ENCODE measurements at regions not wholly inside any gene's neighbourhood (a gene's known extent, or its start where the extent isn't known, plus 50 kb on each side); places are given as distances from the start of the nearest gene placed in this dataset.
A peak's percentile ranks its signal among the peaks of the same experiment; 100 is the strongest.

DNA sequence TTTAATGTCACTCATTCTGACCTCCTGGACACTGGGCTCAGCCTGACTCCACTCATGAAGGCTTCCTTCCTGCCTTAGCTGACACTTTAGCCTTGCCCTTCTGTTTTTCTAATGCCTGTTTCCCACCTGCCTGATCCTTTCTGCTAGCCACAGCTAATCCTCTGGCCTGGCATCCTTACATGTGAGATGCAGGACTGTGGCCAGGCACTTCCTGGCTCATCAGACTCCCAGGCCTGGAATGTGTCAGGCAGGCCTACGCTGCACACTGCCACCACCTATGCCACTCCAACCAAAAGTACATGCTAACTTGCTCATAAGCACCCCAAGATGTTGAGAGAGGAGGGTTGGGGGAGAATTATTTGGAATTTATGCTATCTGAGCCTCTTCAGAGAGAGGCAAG is 138.8 kb upstream of the NALF2 start:
- no peak for DNase-seq (ENCODE audit: low read depth, low spot score)

- DNase-seq (ENCODE audit: low read depth, low spot score), result no peak
Observed at GRCh38 chrX:69362856-69363255, 141.3 kb upstream of the NALF2 start.

DNA sequence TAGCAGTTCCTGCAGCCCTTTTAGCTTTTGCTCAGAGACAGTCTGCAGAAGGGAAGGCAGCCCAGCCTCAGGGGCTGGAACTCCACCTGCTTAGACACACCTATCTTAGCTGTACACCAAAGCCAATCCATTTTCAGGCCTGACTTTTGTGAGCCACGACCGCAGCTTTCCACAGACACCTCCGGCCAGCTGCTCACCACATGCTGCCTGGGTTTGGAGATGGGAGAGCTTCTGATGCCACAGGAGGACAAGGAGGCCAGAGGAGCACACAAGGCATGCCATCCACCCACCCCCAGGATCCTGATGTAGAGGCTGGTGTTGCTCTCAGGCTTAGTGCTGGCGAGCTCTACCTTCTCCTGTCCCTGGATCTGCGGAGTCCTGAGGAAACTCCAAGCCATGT is 141.8 kb upstream of the NALF2 start:
- no peak for DNase-seq (ENCODE audit: low read depth, low spot score)

DNA sequence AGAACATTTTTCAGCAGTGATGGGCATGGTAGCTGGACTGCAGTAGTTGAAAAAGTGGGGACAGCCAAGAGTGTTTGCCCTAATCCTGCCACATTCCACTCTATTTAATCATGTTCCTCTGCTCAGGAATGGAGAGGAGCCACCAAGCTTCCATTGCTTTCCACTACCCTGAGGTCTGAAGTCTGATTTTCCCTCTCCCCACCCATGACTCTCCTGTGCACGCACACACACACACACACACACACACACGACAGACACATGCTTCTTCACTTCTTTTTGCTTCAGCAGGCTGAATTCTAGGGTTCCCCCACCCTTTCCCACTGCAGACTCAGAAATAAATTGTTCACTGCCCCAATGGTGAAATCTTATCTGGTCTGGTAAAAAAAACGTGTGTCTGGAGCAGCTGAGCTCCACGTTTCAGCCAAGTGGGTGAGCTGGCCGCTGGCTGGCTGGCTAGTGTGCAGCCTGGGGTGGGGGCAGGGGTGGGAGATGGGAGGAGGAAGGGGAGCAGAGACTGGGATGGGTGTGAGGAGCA is 142.7 kb upstream of the NALF2 start:
- peak; percentile 45 for DNase-seq (ENCODE audit: low read depth, low spot score)

DNA sequence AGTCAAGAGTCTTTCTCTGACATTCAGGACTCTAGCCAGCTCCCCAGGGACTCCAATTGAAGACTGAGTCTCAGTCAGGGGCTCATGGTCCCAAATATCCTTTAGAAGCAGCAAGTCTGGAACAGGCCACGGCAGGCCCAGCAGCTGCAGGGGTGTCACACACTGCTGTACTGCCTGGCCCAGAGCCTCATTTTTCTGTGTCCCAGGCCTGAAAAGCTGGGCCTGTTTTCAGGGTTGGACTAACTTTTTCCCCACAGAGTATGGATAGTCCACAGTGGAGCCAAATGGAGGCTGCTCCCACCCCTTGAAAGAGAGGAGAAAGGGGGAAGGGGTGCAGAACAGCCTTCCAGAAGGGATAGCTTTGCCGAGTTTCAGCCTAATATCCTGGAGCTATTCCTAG is 146.8 kb upstream of the NALF2 start:
- no peak for DNase-seq (ENCODE audit: low read depth, low spot score)

DNA sequence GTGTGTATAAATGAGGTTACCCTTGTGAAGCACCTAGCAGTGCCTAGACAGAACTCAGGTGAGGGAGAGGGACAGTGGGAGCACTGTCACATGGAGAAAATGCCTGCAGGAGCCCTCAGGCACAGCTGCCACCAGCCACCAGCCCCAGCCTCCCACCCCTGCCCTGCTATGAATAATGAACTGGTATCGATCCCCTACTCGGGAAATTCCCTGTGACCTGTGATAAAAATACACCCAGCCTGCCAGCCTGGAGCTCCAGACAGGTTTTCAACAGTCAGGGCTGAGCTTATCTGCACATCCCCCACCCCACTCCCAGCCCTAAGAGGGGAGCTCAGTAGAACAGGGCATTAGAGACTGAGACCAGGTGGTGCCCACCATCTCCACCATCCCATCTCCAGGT is 159.6 kb upstream of the PJA1 start:
- DNase-seq (ENCODE audit: low read depth, low spot score), result no peak

- DNase-seq (ENCODE audit: low read depth, low spot score), result peak; percentile 79
Observed at GRCh38 chrX:69323786-69324720, 158.8 kb upstream of the PJA1 start.

- DNase-seq (ENCODE audit: low read depth, low spot score), result no peak
Observed at GRCh38 chrX:69321789-69322188, 156.5 kb upstream of the PJA1 start.

DNA sequence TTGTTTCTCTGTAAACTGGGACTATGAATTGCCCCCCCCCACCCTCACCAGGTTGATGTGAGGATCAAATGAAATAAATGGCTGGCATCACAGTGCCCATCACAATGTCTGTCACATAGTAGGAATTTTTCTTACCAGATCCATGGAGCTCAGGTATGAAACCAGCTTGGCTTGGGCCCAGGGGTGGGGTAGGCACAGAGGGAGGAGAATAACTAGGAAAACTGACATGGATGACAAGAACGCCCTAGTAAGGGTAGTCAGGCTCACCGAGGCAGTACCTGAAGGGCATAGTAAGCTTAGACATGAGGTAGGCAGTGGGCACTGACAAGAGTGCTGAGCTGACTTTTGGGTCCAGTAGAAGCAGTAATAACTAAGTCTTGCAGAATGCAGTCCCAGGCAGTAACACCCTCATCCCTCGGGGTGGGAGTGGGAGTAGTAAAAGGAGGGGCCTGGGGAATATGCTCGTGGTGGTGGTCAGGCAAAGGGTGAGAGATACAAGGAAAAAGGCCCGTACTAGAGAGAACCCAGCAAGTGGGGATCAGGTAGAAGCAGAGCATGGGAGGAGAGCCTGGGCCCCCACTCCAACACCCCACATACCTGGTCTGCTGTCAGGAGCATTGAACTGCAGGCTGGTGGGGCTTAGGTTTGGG is 155.9 kb upstream of the PJA1 start:
- DNase-seq (ENCODE audit: low read depth, low spot score), result no peak

- DNase-seq (ENCODE audit: low read depth, low spot score), result no peak
Observed at GRCh38 chrX:69320116-69320515, 154.9 kb upstream of the PJA1 start.

GRCh38 chrX:69319376-69319775 is 154.1 kb upstream of the PJA1 start:
- DNase-seq (ENCODE audit: low read depth, low spot score), result no peak

DNA sequence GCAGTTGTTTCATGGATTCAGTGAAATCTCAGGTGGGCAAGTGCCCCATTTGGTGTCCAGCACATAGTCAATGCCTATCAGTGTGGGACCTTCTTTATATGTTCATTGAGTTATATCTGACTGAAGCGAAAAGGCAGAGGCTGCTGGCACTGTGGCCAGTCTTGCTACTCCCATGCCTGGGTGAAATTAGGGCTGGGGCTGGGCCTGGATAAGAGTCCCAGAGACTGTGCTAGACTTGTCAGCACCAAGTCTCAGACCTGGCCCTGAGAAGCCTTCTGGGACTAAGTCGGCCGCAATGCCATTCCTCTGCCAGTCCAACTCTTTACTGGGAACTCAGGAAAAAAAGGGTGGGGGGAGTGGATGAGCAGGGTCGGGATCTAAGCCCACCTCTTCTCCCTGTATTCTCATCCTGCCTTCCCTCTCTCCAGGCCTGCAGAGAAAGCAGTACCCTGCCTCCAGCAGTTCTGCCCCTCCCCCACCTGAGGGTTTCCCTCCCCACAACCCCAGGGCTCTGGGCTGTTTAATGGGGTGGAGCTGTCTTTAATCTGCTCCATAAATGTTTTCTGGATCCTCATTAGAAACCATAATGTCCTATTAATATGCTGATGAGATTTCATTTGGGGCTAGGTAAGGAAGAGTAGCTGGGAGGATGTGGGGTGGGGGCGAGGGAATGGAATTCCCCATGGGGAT is 153.5 kb upstream of the PJA1 start:
- DNase-seq (ENCODE audit: low read depth, low spot score), result no peak

DNA sequence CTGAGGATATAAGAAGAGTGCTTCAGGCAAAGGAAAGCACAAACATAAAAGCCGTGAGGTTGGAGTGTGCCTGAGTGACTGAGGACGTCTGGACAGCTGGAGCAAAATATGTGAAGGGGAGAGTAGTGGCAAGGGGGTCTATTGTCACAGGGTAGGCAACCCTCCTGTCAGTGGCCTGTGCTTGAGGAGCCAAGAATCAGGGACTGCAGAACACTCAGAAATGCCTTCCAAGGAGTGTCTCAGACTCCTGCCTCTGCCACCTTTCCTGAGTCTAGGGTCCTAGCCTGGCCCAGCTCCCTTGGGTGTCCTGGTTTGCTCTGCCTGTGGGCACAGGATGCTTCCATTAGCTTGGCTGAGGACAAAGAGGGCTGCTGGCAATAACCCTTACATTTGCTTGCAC is 152.5 kb upstream of the PJA1 start:
- no peak for DNase-seq (ENCODE audit: low read depth, low spot score)

- peak; percentile 75 for DNase-seq (ENCODE audit: low read depth, low spot score)
Observed at GRCh38 chrX:69314436-69315348, 149.4 kb upstream of the PJA1 start.

- no peak for DNase-seq (ENCODE audit: low read depth, low spot score)
Observed at GRCh38 chrX:69313617-69314290, 148.5 kb upstream of the PJA1 start.

GRCh38 chrX:69311936-69312670 is 146.8 kb upstream of the PJA1 start:
- DNase-seq (ENCODE audit: low read depth, low spot score), result no peak

GRCh38 chrX:69309074-69309792 is 144.0 kb upstream of the PJA1 start:
- DNase-seq (ENCODE audit: low read depth, low spot score), result no peak

DNA sequence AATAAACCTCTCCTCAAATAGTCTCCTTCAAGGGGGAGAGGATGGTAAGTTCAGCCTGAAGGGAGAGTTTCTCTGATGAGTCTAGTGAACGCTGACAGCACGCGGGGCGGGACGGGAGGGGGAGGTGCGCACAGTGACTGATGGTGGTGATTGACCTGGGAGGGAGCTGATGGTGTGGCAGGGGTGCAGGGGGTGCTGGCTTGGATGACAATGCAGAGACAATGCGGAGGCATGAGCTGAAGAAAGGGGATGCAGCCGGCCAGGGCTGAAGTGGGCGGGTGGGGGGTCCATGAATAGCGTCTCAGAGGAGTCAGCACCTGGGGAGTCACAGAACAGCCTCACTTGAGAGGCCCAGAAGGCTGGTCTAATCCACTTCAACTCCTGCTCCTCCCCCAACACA is 142.5 kb upstream of the PJA1 start:
- no peak for DNase-seq (ENCODE audit: low read depth, low spot score)

GRCh38 chrX:69307029-69307428 is 141.8 kb upstream of the PJA1 start:
- no peak for DNase-seq (ENCODE audit: low read depth, low spot score)

All from ELF-1 (cell line).